ENCODE measurements at regions not wholly inside any gene's neighbourhood (a gene's known extent, or its start where the extent isn't known, plus 50 kb on each side); places are given as distances from the start of the nearest gene placed in this dataset.

GRCh38 chr4:188826393-188826792, 687.2 kb downstream of the TRIML1 start:
- no peak for TF ChIP-seq CTCF (IDR thresholded peaks at IDR 0.05 in 8 of 11, conservative IDR thresholded peaks at IDR 0.05 in 3 of 11)
- no peaks in the 10 kb centered on the region for H3K27me3 ChIP-seq (replicated peaks in 1 of 7)
- no peak overlapping the region for H3K27ac ChIP-seq

DNA sequence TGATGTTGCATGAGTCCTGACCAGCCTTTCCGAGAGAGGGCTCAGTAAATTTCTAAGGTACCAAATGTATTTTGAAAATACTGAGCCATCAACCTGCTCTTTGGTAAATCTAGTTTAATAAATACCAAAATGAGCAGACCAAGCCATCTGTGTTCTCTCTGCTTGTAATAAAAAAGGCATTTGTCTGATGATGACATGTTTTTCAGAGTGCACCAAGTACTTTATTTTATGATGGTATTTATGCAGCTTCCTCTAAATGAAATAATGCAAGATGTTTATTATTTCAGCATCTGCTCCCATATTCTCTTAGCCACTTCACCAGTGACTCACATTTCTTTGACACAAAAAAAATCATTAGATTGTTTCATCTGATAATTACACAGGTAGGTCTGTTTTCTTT, 700.5 kb downstream of the TRIML1 start:
- 75 to 91% (median 88%) methylated on average over 1 of the region's 1 CpG for WGBS, 5 donors
- no peak for TF ChIP-seq POLR2AphosphoS5 (IDR thresholded peaks at IDR 0.05)
- TF ChIP-seq CTCF (IDR thresholded peaks at IDR 0.05 in 8 of 11, conservative IDR thresholded peaks at IDR 0.05 in 3 of 11), result no peak
- no peak for TF ChIP-seq POLR2A (IDR thresholded peaks at IDR 0.05)
- DNase-seq, result no peak
- H3K4me1 ChIP-seq, result no peaks in the 10 kb centered on the region
- no peak overlapping the region for H3K4me3 ChIP-seq
- H3K36me3 ChIP-seq, result no peaks in the 10 kb centered on the region
- H3K27ac ChIP-seq, result no peak overlapping the region
- intact Hi-C loops (cut with DNase I; ENCODE audit: low total_unique reads), result no loop called here
- peaks cover 0 to 4% (median 0%) of the 10 kb centered on the region in 8 donors for H3K9me3 ChIP-seq
- H3K27me3 ChIP-seq (replicated peaks in 1 of 7), result no peaks in the 10 kb centered on the region

More at GRCh38 chr4:188826393-188826792, 687.2 kb downstream of the TRIML1 start:
- Histone ChIP-seq H3K4me3 (no peak overlapping the region), H3K4me1 (no peaks in the 10 kb centered on the region), H3K36me3 (no peaks in the 10 kb centered on the region), H3K9me3 (peaks cover 0 to 18% (median 0%) of the 10 kb centered on the region in 8 donors)
- DNase-seq, result no peak
- intact Hi-C loops (cut with DNase I; ENCODE audit: low total_unique reads), result no loop called here

GRCh38 chr4:188841523-188841922, 702.3 kb downstream of the TRIML1 start:
- H3K4me1 ChIP-seq, result no peaks in the 10 kb centered on the region
- peaks cover 0 to 8% (median 0%) of the 10 kb centered on the region in 8 donors for H3K9me3 ChIP-seq
- 77 to 84% (median 83%) methylated on average over 11 of the region's 11 CpGs for WGBS, 5 donors
- intact Hi-C loops (cut with DNase I; ENCODE audit: low total_unique reads), result no loop called here
- no peak overlapping the region for H3K27ac ChIP-seq
- no peak for DNase-seq
- H3K4me3 ChIP-seq, result no peak overlapping the region
- H3K27me3 ChIP-seq (replicated peaks in 1 of 7), result no peaks in the 10 kb centered on the region
- H3K36me3 ChIP-seq, result no peaks in the 10 kb centered on the region
- TF ChIP-seq POLR2A (IDR thresholded peaks at IDR 0.05) (no peak), CTCF (IDR thresholded peaks at IDR 0.05 in 8 of 11, conservative IDR thresholded peaks at IDR 0.05 in 3 of 11) (no peak), POLR2AphosphoS5 (IDR thresholded peaks at IDR 0.05) (no peak)

- WGBS, 5 donors, result 81 to 93% (median 85%) methylated on average over 1 of the region's 1 CpG
- H3K9me3 ChIP-seq, result peaks cover 0 to 49% (median 35%) of the 10 kb centered on the region in 8 donors
- intact Hi-C loops (cut with DNase I; ENCODE audit: low total_unique reads), result no loop called here
- no peaks in the 10 kb centered on the region for H3K4me1 ChIP-seq
- no peak for DNase-seq
- TF ChIP-seq CTCF (IDR thresholded peaks at IDR 0.05 in 8 of 11, conservative IDR thresholded peaks at IDR 0.05 in 3 of 11), result no peak
- TF ChIP-seq POLR2AphosphoS5 (IDR thresholded peaks at IDR 0.05), result no peak
- no peak for TF ChIP-seq POLR2A (IDR thresholded peaks at IDR 0.05)
- H3K4me3 ChIP-seq, result no peak overlapping the region
- H3K36me3 ChIP-seq, result no peaks in the 10 kb centered on the region
- H3K27me3 ChIP-seq (replicated peaks in 1 of 7), result no peaks in the 10 kb centered on the region
- H3K27ac ChIP-seq, result no peak overlapping the region
Measured at GRCh38 chr4:188854436-188854835, 715.2 kb downstream of the TRIML1 start.

Data from spleen (tissue), 11 donors.